K562 (cell line): ENCODE measurements at regions not wholly inside any gene's neighbourhood (a gene's known extent, or its start where the extent isn't known, plus 50 kb on each side); places are given as distances from the start of the nearest gene placed in this dataset.

Experiments
- ADNP ChIP-seq: fragments of 200-800 bp; sonication (Bioruptor generic); IDR thresholded peaks from 2 replicates; pipeline ENCODE4 v1.6.1; 2016; ENCODE audit warnings: missing genetic modification characterization, missing compliant biosample characterization
- CTCF ChIP-seq, 3 experiments: IDR thresholded peaks in 2 of 3; conservative IDR thresholded peaks in 1 of 3; 2 replicates each; pipeline ENCODE4 v1.5.1; 2011 to 2012; ENCODE audit warnings: low read length in 3 of 3, mild to moderate bottlenecking in 3 of 3, control low read depth in 2 of 3, improper control_type of control experiment in 1 of 3, inconsistent platforms in 1 of 3, low read depth in 1 of 3, mixed read lengths in 1 of 3, moderate library complexity in 1 of 3; ENCODE audit not compliant: insufficient read depth in 2 of 3
- EZH2 ChIP-seq: IDR thresholded peaks from 2 replicates; pipeline ENCODE4 v1.6.1; 2012; ENCODE audit warnings: low read depth, mild to moderate bottlenecking, inconsistent platforms, low read length, borderline replicate concordance
- FOXO4 ChIP-seq: fragments of 450-650 bp; formaldehyde crosslinking; IDR thresholded peaks from 2 replicates; pipeline ENCODE4 v1.4.0; 2020; ENCODE audit warnings: mild to moderate bottlenecking, moderate library complexity
- KAT7 ChIP-seq: sonication (generic); formaldehyde crosslinking; IDR thresholded peaks from 2 replicates; pipeline ENCODE4 v1.8.0; 2022; ENCODE audit warnings: missing genetic modification reagents, mild to moderate bottlenecking, borderline replicate concordance
- RBFOX2 ChIP-seq: fragments of 200-400 bp; formaldehyde crosslinking; IDR thresholded peaks from 2 replicates; pipeline ENCODE4 v1.6.1; 2017; ENCODE audit warnings: low read depth, mild to moderate bottlenecking, low read length, moderate library complexity
- TAF1 ChIP-seq: IDR thresholded peaks from 2 replicates; pipeline ENCODE4 v1.6.1; 2011; ENCODE audit warnings: mild to moderate bottlenecking, low read length, moderate library complexity; ENCODE audit not compliant: insufficient read depth, control insufficient read depth, severe bottlenecking; ENCODE audit errors: extremely low read depth
- TSHZ1 ChIP-seq: fragments of 250-450 bp; sonication (Bioruptor Pico); IDR thresholded peaks from 2 replicates; pipeline ENCODE4 v1.4.0; 2020; ENCODE audit warnings: mild to moderate bottlenecking, moderate library complexity

- TF ChIP-seq EZH2 = no peak
- TF ChIP-seq KAT7 = no peak
- no peak for TF ChIP-seq TAF1
- TF ChIP-seq FOXO4 (CRISPR knock-in tag) = no peak
- TF ChIP-seq RBFOX2 = no peak
- no peak for TF ChIP-seq ADNP
- no peak for TF ChIP-seq TSHZ1 (CRISPR knock-in tag)
- TF ChIP-seq CTCF (IDR thresholded peaks at IDR 0.05 in 2 of 3, conservative IDR thresholded peaks at IDR 0.05 in 1 of 3; ENCODE audit: insufficient read depth in 2 of 3, low read depth in 1 of 3, low read length in 3 of 3) = no peak
These were observed 71.6 kb upstream of the PDC start for GRCh38 chr1:186532466-186532865.
